ENCODE measurements at regions not wholly inside any gene's neighbourhood (a gene's known extent, or its start where the extent isn't known, plus 50 kb on each side); places are given as distances from the start of the nearest gene placed in this dataset.

DNA sequence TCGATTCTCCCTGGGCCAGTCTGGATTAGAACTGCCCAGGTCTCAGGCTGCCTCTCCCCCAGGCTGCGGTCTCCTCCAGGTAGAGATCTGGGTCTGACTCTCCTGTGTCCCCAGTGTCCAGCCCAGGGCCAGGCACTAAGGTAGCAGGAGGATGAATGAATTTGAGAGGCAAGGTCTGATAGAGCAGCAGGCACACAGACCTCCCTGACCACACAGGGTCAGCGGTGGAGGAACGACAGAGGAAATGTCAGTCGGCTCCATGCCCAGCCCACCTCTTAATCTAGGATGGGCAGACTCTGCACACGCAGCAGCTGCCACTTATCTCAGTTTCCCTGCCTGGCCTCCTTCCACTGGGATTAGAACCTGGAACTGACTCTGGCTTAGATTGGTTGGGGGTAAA, 272.7 kb upstream of the MVB12B start:
- Histone ChIP-seq H3K27ac (ENCODE audit: low read depth, low read length) (no peak overlapping the region), H3K4me3 (ENCODE audit: low read depth, low read length) (no peak overlapping the region), H3K9me3 (ENCODE audit: control insufficient read depth, insufficient read depth, low read length) (no peaks in the 10 kb centered on the region), H3K27me3 (ENCODE audit: control insufficient read depth, insufficient read depth, low read length) (peaks cover 49% of the 10 kb centered on the region)
- ChIA-PET CTCF (no interaction called here), POLR2A (no interaction called here)
- TF ChIP-seq, protein P1, sequence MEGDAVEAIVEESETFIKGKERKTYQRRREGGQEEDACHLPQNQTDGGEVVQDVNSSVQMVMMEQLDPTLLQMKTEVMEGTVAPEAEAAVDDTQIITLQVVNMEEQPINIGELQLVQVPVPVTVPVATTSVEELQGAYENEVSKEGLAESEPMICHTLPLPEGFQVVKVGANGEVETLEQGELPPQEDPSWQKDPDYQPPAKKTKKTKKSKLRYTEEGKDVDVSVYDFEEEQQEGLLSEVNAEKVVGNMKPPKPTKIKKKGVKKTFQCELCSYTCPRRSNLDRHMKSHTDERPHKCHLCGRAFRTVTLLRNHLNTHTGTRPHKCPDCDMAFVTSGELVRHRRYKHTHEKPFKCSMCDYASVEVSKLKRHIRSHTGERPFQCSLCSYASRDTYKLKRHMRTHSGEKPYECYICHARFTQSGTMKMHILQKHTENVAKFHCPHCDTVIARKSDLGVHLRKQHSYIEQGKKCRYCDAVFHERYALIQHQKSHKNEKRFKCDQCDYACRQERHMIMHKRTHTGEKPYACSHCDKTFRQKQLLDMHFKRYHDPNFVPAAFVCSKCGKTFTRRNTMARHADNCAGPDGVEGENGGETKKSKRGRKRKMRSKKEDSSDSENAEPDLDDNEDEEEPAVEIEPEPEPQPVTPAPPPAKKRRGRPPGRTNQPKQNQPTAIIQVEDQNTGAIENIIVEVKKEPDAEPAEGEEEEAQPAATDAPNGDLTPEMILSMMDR (IDR thresholded peaks at IDR 0.05; ENCODE audit: low read depth, low read length) = no peak
- DNase-seq (ENCODE audit: low read depth, low spot score) = no peak

DNA sequence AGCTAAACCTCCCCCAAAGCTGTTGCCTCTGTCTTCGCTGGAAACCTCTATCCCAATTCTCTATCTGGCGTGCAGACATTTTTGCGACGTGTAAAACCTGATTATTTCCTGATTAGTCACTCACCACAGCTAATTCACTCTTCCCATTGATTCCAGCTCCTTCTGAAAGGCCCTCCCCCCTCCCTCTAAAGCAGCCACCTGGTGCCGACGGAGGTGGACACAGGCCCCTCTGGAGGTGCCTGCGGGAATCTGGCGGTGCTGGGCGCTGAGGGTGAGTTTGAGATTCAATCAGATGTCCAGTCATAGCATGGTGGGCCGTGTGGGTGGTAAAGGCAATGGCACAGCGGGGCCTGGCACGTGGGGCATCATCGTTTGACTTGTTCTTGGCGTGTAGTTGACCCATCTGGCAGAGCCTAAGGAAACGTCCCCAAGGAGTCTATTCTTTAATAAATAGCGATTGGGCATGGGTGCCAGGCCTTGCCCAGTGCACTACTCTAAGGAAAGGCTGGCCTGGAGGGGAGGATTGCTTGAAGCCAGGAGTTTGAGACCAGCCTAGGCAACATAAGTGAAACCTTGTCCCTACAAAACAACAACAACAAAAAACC, 271.1 kb upstream of the MVB12B start:
- Histone ChIP-seq H3K9me3 (ENCODE audit: control insufficient read depth, insufficient read depth, low read length) (no peaks in the 10 kb centered on the region), H3K27me3 (ENCODE audit: control insufficient read depth, insufficient read depth, low read length) (peaks cover 61% of the 10 kb centered on the region), H3K27ac (ENCODE audit: low read depth, low read length) (no peak overlapping the region), H3K4me3 (ENCODE audit: low read depth, low read length) (no peak overlapping the region)
- TF ChIP-seq, protein P1 (IDR thresholded peaks at IDR 0.05; ENCODE audit: low read depth, low read length) = no peak
- ChIA-PET POLR2A (no interaction called here), CTCF (no interaction called here)
- DNase-seq (ENCODE audit: low read depth, low spot score) = no peak

DNA sequence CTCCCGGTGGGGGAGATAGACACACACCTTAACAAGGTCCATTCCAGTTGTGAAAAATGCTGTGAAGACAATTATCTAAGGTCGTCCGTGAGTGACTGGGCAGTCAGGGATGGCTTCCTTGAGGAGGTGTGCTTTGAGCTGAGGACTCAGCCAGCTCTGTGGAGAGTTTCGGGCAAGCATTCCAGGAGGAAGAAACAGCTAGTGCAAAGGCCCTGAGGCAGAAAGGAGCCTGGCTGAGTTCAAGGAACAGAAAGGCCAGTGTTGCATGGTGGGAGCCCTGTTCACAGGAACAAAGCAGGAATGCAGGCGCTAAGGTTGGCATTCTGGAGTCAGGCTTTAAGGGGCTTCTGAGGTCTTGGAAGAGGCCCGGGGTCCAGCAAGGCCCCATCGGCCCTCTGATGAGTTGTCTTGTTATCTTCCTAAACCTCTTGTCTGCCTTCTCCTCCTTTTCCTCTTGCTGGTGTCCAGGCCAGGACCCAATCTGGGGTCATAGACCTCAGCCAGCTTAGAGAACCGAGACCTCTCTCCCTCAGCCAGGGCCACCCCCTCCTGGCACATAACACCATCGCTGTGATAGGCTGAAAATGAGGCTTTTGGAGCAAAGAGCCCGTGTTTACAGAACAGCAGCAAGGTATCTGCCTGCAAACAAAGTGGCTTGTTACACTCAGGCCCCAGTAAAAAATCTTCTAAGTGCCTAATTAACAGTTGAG, 270.2 kb upstream of the MVB12B start:
- Histone ChIP-seq H3K27ac (ENCODE audit: low read depth, low read length) (no peak overlapping the region), H3K27me3 (ENCODE audit: control insufficient read depth, insufficient read depth, low read length) (peaks cover 59% of the 10 kb centered on the region), H3K4me3 (ENCODE audit: low read depth, low read length) (no peak overlapping the region), H3K9me3 (ENCODE audit: control insufficient read depth, insufficient read depth, low read length) (no peaks in the 10 kb centered on the region)
- ChIA-PET CTCF (no interaction called here), POLR2A (no interaction called here)
- TF ChIP-seq, protein P1 (IDR thresholded peaks at IDR 0.05; ENCODE audit: low read depth, low read length) = no peak
- no peak for DNase-seq (ENCODE audit: low read depth, low spot score)

DNA sequence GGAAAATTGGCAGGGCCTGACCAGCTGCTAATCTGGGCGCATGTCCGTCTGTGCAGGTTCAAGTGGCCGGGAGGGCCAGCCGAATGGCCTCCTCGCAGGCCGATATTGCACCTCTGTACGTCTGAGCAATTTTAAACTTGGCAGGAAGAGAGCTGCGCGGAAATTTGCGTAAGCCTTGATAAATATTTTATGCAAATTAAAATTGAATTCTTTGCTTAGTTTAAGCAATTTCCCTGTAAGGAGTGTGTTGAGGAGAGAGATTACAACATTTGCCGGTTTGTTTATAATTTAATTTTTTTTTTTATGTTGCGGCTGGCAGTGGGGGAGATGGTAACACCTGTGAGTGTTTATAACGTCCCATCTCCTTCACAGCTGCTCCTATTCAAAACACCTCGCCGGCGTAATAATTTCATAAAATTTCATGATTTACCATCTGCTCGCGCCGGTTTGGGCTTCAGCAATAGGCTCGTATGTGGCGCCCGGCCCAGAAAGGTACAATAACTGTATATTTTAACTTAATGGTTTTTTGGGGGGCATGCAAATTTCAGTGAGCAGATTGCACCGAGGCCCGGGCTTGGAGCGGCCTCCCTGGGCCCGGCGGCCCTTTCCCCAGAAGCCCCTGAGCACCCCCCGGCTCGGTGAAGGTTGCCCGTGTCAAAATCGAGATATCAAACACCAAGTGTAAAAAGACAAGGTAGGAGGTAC, 269.4 kb upstream of the MVB12B start:
- Histone ChIP-seq H3K27me3 (ENCODE audit: control insufficient read depth, insufficient read depth, low read length) (peaks cover 59% of the 10 kb centered on the region), H3K4me3 (ENCODE audit: low read depth, low read length) (no peak overlapping the region), H3K9me3 (ENCODE audit: control insufficient read depth, insufficient read depth, low read length) (no peaks in the 10 kb centered on the region), H3K27ac (ENCODE audit: low read depth, low read length) (no peak overlapping the region)
- TF ChIP-seq, protein P1 (IDR thresholded peaks at IDR 0.05; ENCODE audit: low read depth, low read length) = no peak
- CTCF ChIA-PET = no interaction called here
- POLR2A ChIA-PET = no interaction called here
- DNase-seq (ENCODE audit: low read depth, low spot score) = no peak

DNA sequence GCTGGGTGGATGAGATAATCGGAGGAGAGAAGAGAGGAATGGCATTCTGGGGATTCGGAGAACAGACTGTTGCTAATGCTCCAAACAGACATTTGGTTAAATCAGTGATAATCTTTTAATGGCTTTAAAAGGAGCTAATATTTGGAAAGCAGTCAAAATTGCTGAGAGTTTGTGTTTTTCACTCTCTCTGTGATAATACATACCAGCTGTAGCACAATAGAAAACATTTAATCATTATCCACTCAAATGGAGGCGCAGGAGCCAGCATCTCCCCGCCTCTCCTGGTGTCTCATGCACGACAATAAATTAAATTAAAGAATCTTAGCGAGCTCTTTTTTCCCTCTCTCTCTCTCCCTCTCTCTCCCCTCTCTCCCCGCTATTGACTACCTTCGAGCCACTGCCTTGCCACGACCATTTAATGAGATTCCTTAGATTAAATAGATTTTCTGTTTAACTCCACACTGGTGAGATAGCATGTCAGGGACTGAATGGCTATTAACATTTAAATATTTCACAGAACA, 268.6 kb upstream of the MVB12B start:
- POLR2A ChIA-PET = interaction anchor here (0.6 kb wide), 1 partner anchor 351 kb away, joined by 3 read pairs; the partner anchor contains the start of gene MAPKAP1

More for the DNA sequence above, 268.6 kb upstream of the MVB12B start:
- peaks cover 58% of the 10 kb centered on the region for H3K27me3 ChIP-seq (ENCODE audit: control insufficient read depth, insufficient read depth, low read length)
- TF ChIP-seq, protein P1 (IDR thresholded peaks at IDR 0.05; ENCODE audit: low read depth, low read length) = no peak
- CTCF ChIA-PET = no interaction called here
- no peaks in the 10 kb centered on the region; the same call in 1 of the 2 replicates for H3K9me3 ChIP-seq (ENCODE audit: control insufficient read depth, insufficient read depth, low read length)
- H3K27ac ChIP-seq (ENCODE audit: low read depth, low read length) = no peak overlapping the region
- DNase-seq (ENCODE audit: low read depth, low spot score) = no peak
- no peak overlapping the region for H3K4me3 ChIP-seq (ENCODE audit: low read depth, low read length)

Measured in AG04450 (cell line).